ENCODE measurements at regions not wholly inside any gene's neighbourhood (a gene's known extent, or its start where the extent isn't known, plus 50 kb on each side); places are given as distances from the start of the nearest gene placed in this dataset.

DNA sequence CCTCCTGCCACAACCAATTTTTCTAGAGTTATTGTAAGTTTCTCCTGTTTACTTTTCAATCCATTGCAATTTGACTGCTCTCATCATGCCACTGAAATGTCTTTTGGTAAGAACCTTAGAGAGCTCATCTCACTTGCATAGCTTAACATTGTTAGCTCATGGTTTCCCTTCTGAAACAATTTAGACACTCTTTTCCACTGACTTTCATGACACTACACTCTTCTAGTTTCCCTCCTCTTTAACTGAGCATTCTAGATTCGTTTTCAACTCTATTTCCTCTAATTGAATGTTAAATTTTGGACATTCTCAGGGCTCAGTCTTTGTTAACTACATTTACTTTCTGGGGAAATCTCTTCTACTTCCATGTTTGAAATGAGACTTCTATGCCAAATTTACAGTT is 369.1 kb downstream of the JRKL start:
- DNase-seq (ENCODE audit: low read depth), result no peak
- TF ChIP-seq, protein P1, sequence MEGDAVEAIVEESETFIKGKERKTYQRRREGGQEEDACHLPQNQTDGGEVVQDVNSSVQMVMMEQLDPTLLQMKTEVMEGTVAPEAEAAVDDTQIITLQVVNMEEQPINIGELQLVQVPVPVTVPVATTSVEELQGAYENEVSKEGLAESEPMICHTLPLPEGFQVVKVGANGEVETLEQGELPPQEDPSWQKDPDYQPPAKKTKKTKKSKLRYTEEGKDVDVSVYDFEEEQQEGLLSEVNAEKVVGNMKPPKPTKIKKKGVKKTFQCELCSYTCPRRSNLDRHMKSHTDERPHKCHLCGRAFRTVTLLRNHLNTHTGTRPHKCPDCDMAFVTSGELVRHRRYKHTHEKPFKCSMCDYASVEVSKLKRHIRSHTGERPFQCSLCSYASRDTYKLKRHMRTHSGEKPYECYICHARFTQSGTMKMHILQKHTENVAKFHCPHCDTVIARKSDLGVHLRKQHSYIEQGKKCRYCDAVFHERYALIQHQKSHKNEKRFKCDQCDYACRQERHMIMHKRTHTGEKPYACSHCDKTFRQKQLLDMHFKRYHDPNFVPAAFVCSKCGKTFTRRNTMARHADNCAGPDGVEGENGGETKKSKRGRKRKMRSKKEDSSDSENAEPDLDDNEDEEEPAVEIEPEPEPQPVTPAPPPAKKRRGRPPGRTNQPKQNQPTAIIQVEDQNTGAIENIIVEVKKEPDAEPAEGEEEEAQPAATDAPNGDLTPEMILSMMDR (IDR thresholded peaks at IDR 0.05; ENCODE audit: control insufficient read depth, extremely low read depth, insufficient read depth), result no peak
- H3K4me3 ChIP-seq (ENCODE audit: low read depth, low read length), result no peak overlapping the region

DNA sequence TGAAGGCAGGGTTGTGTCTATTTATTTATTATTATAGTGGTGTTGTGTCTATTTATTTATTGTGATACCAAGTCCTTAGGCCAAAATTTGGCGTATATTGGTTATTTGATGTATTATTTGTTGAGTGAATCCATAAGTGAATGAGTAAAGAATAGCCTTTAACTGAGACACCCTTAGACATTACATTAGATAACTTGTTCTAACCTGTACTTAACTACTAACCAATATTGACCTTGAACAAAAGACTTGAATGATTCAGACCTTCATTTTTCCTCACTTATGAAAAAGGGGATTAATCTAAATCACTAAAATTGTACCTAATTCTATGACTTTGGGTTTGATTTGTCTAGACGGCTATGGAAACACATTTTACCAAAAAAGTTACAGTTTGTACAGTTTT is 370.5 kb downstream of the JRKL start:
- DNase-seq (ENCODE audit: low read depth), result no peak
- TF ChIP-seq, protein P1 (IDR thresholded peaks at IDR 0.05; ENCODE audit: control insufficient read depth, extremely low read depth, insufficient read depth), result no peak
- H3K4me3 ChIP-seq (ENCODE audit: low read depth, low read length), result no peak overlapping the region

DNA sequence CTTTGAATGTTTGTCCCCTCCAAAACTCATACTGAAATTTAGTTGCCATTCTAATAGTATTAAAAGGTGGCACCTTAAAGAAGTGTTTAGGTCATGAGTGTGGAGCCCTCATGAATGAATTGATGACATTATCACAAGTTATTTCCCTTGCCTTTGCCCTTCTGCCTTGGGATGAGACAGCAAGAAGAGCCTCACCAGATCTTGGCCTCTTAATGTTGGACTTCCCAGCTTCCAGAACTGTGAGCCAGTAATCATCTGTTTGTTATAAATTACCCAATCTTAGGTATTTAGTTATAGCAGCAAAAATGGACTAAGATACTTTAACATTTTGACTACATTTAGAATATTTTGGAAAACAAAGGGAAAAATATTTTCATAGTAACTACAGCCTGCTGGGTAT is 371.0 kb downstream of the JRKL start:
- TF ChIP-seq, protein P1 (IDR thresholded peaks at IDR 0.05; ENCODE audit: control insufficient read depth, extremely low read depth, insufficient read depth), result no peak
- no peak overlapping the region for H3K4me3 ChIP-seq (ENCODE audit: low read depth, low read length)
- no peak for DNase-seq (ENCODE audit: low read depth)

DNA sequence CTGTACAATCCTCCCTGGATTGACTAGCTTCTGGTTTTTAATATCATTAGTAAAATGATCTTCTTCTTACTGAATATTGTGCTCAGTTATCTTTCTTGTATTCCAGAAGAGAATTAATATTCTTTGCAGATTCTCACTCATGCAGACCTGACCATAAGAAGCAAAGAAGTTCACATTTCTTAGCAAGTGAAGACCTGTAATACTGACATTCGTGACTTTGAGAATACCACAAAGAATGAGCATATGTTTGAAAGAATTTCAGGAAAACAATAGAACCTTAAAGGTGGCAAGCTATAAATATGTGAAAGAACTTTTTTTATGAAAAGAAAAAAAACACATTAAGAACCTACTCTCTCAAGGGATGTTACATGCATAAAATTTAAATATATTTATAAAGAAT is 371.6 kb downstream of the JRKL start:
- H3K4me3 ChIP-seq (ENCODE audit: low read depth, low read length), result no peak overlapping the region
- no peak for DNase-seq (ENCODE audit: low read depth)
- TF ChIP-seq, protein P1 (IDR thresholded peaks at IDR 0.05; ENCODE audit: control insufficient read depth, extremely low read depth, insufficient read depth), result no peak

DNA sequence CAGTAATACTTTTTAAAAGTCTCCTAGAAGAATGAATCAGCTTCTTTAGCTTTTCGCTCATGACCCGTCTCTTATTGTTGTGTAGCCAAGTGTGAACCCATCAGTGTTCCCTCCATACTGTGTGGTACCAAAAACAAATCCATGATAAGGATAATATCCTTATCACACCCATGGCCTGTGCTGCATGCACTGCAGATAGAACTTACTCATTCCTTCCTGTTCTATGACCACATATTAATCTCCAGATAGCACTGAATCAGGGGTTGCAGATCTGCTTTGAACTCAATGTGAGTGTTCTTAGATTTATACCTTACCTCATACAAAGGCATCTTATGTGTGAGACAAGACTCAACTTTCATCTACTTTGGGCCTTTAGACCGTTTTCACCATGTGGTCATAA is 373.4 kb downstream of the JRKL start:
- H3K4me3 ChIP-seq (ENCODE audit: low read depth, low read length), result no peak overlapping the region
- DNase-seq (ENCODE audit: low read depth), result no peak
- TF ChIP-seq, protein P1 (IDR thresholded peaks at IDR 0.05; ENCODE audit: control insufficient read depth, extremely low read depth, insufficient read depth), result no peak

DNA sequence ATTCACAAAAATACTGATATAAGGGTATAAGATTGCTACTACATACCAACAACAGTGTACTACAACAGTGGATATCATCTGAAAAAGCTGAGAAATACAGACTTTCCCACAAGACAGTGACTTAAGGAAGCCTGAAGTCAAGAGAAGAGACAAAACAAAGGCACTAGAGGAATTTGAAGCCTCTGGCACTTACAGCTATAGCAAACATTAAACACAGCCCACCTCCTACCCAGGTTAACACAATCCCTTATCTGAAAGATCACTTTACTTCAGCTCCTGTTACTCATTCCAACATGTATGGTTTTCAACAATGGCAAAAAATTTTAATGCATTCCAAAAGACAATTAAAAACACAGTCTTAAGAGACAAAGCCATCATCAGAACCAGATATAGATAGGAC is 388.5 kb downstream of the JRKL start:
- TF ChIP-seq, protein P1 (IDR thresholded peaks at IDR 0.05; ENCODE audit: control insufficient read depth, extremely low read depth, insufficient read depth), result no peak
- DNase-seq (ENCODE audit: low read depth), result no peak
- H3K4me3 ChIP-seq (ENCODE audit: low read depth, low read length), result no peak overlapping the region

DNA sequence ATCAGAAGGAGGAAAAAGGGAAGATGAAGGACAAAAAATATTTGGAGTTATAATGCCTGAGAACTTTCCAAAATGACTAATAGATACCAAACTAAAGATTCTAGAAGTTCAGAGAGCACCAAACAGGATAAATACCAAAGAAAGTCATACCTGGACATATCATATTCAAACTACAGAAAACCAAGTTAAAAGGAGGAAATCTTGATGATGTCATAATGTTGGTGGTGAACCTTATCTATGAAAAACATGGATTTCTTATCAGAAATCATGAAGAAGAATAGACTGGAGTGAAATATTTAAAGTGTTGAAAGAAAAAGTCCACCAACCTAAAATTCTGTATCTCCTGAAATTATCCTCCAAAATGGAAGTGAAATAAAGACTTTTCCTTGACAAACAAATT is 389.2 kb downstream of the JRKL start:
- DNase-seq (ENCODE audit: low read depth), result no peak
- H3K4me3 ChIP-seq (ENCODE audit: low read depth, low read length), result no peak overlapping the region
- TF ChIP-seq, protein P1 (IDR thresholded peaks at IDR 0.05; ENCODE audit: control insufficient read depth, extremely low read depth, insufficient read depth), result no peak
